GM18909 (cell line): ENCODE measurements at regions not wholly inside any gene's neighbourhood (a gene's known extent, or its start where the extent isn't known, plus 50 kb on each side); places are given as distances from the start of the nearest gene placed in this dataset.

Experiments used
- ATAC-seq: cut with Tn5 transposase; IDR thresholded peaks from one replicate; pipeline ENCODE4 v1.9.1; 2021; ENCODE audit warnings: mild to moderate bottlenecking; ENCODE audit not compliant: unreplicated experiment, poor library complexity

- no peak for ATAC-seq
Observed at GRCh38 chr5:7186818-7187217, 209.1 kb upstream of the ADCY2 start.

- ATAC-seq = no peak
Observed at GRCh38 chr5:7190712-7191250, 205.2 kb upstream of the ADCY2 start.

GRCh38 chr5:7192016-7192415, 203.9 kb upstream of the ADCY2 start:
- ATAC-seq = no peak

GRCh38 chr5:7202846-7203245, 193.1 kb upstream of the ADCY2 start:
- no peak for ATAC-seq

- no peak for ATAC-seq
Observed at GRCh38 chr5:7207979-7208378, 188.0 kb upstream of the ADCY2 start.

- no peak for ATAC-seq
Observed at GRCh38 chr5:7208938-7209337, 187.0 kb upstream of the ADCY2 start.

GRCh38 chr5:7209658-7210057, 186.3 kb upstream of the ADCY2 start:
- no peak for ATAC-seq

GRCh38 chr5:7210549-7210948, 185.4 kb upstream of the ADCY2 start:
- no peak for ATAC-seq

- no peak for ATAC-seq
Observed at GRCh38 chr5:7213525-7213924, 182.4 kb upstream of the ADCY2 start.

GRCh38 chr5:7214906-7215416, 181.0 kb upstream of the ADCY2 start:
- ATAC-seq = no peak

- ATAC-seq = no peak
Observed at GRCh38 chr5:7218141-7218540, 177.8 kb upstream of the ADCY2 start.

GRCh38 chr5:7220156-7220555, 175.8 kb upstream of the ADCY2 start:
- ATAC-seq = no peak

GRCh38 chr5:7221041-7221440, 174.9 kb upstream of the ADCY2 start:
- ATAC-seq = no peak

GRCh38 chr5:7225826-7226225, 170.1 kb upstream of the ADCY2 start:
- no peak for ATAC-seq

- ATAC-seq = no peak
Observed at GRCh38 chr5:7242118-7242710, 153.7 kb upstream of the ADCY2 start.

GRCh38 chr5:7244208-7244607, 151.7 kb upstream of the ADCY2 start:
- ATAC-seq = no peak

- no peak for ATAC-seq
Observed at GRCh38 chr5:7245121-7245651, 150.8 kb upstream of the ADCY2 start.

- no peak for ATAC-seq
Observed at GRCh38 chr5:7246287-7246686, 149.7 kb upstream of the ADCY2 start.

GRCh38 chr5:7250004-7250403, 145.9 kb upstream of the ADCY2 start:
- ATAC-seq = no peak

- ATAC-seq = no peak
Observed at GRCh38 chr5:7250611-7251010, 145.3 kb upstream of the ADCY2 start.

- ATAC-seq = no peak
Observed at GRCh38 chr5:7251132-7251531, 144.8 kb upstream of the ADCY2 start.

GRCh38 chr5:7261049-7261448, 134.9 kb upstream of the ADCY2 start:
- ATAC-seq = no peak
